Stimulated activated CD8-positive, alpha-beta memory T cell treated with anti-CD3 and anti-CD28 coated beads, Interleukin-4, amount 100 ng/mL, for 48 hours (primary cell): ENCODE measurements at regions not wholly inside any gene's neighbourhood (a gene's known extent, or its start where the extent isn't known, plus 50 kb on each side); places are given as distances from the start of the nearest gene placed in this dataset.

Experiments used
- DNase-seq: peaks from one replicate; pipeline ENCODE4 v3.0.0-alpha.2; 2020

- no peak for DNase-seq
Measured at GRCh38 chr4:111775556-111776297, 369.5 kb upstream of the FAM241A start.

DNA sequence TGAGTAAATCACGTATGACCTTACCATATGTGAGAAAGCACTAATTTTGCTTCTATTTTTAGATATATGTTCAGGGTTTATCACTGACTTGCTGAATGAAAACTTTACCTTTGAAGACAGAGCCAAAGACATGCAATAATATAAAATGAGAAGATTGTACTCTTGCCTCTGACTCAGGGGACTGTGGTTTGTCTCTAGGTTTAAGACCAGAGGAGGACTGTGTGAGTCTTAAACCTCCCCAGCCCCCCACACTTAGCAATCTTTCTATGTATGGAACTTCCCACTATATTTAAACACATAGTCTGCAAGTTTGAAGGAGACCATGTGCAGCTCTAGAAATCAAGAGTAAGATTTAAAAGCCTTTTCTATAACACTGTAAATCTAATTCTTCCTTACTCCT, 368.7 kb upstream of the FAM241A start:
- no peak for DNase-seq

- no peak for DNase-seq
Measured at GRCh38 chr4:111778543-111778942, 366.7 kb upstream of the FAM241A start.

GRCh38 chr4:111780965-111781364, 364.3 kb upstream of the FAM241A start:
- no peak for DNase-seq

DNA sequence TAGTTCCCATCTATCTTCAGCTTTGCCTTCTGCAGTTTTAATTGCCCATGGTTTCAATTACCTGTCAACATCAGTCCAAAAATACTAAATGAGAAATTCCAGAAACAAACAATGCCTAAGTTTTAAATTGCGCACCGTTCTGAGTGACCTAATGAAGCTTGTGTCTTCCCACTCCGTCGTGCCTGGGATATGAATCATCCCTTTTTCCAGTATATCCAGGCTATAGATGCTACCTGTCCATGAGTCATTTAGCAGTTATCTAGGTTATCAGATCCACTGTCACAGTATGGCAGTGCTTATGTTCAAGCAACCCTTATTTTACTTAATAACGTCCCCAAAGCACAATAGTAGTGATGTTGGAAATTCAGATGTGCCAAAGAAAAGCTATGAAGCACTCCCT, 363.6 kb upstream of the FAM241A start:
- no peak for DNase-seq

- no peak for DNase-seq
Measured at GRCh38 chr4:111788099-111788498, 357.2 kb upstream of the FAM241A start.

DNA sequence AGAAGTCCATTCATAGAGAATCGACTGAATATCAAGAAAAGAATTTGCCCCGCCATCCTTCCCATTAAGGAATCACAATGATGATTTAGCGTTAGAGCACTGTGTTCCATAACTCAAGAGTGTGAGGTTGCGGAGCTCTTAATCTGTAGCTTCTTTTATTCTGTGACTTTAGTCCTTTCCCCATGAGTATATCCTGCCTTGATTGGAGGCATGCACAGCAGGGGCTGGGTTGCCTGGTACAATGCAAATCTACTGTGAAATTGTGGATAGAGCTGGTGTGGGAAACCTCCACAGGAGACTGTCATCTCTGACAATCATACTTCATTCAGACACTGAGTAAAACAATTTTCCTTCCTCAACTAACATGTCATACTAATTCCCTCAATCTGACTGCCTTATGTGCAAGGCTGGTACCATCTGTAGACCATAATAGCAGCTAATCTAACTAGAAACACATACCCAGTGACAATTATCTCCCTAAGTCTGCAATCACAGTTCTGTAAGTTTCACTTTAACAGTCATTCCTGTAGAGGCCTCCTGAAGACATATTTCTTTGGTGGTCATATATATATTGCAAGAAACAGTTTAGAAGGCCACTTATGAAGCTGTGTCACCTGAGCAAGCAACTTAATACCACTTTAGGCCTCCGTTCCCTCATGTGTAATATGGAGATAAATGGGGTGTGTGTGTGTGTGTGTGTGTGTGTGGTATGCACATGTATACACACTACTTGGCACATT, 355.2 kb upstream of the FAM241A start:
- DNase-seq: no peak

DNA sequence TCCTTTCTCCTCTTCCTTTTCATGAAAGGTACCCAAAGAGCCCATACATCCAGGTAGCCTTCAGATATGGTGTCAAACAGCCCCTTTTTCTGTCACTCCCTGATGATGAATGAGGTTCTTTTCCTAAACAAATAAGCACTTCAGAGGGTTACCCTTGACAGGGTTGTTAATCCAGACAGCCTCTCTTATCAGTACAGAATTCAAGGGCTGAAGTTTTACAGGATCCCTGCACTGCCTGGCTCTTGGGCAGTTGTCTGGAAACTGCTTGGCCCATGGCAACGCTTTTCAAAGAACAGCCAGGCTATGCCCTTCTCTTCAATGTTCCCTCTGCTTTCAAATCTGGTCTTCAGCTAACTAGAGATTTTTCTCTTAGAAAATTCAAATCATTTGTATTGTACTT, 352.6 kb upstream of the FAM241A start:
- no peak for DNase-seq

GRCh38 chr4:111793433-111794091, 351.7 kb upstream of the FAM241A start:
- no peak for DNase-seq

- no peak for DNase-seq
Measured at GRCh38 chr4:111797455-111798163, 347.6 kb upstream of the FAM241A start.

GRCh38 chr4:111798840-111799239, 346.4 kb upstream of the FAM241A start:
- no peak for DNase-seq

GRCh38 chr4:111800551-111800950, 344.7 kb upstream of the FAM241A start:
- DNase-seq: no peak

- DNase-seq: no peak
Measured at GRCh38 chr4:111802191-111802590, 343.1 kb upstream of the FAM241A start.

GRCh38 chr4:111806331-111806730, 338.9 kb upstream of the FAM241A start:
- DNase-seq: no peak

DNA sequence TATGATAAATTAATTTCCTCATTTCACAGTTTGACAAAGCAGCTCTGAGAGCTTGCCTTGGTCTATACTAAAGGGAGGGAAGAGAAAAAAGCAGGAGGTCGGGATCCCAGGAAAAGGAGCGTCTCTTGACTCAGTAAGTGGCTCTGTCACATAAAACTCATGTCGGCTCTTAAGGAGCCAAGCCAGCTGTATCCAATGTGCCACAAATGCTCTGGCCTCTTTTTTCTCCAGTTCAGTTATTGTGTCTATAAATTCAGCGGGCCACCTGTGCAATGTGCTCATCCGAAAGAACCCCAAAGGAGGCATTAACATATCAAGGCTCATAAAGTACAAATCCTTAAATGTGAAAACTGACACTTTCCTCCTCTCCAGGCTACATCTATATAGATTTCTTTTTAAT, 337.7 kb upstream of the FAM241A start:
- no peak for DNase-seq

DNA sequence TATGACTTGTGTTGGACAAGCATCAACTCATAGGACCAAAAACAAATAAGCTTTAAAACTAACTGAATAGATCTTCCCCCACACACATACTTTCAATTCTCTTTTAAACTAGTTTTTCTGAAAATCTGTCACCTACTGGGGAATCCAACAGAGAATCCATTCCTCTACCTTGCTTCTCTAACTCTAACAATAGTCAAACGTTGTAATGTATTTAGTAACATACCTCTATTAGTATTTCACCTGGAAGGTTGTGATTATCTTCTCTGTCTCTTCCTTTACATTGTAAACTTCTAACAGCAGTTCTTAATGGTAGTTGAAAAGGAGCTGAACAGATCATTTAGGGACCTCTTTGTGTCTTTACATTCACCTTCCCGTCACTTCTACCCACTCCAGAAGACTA, 337.1 kb upstream of the FAM241A start:
- DNase-seq: no peak

DNA sequence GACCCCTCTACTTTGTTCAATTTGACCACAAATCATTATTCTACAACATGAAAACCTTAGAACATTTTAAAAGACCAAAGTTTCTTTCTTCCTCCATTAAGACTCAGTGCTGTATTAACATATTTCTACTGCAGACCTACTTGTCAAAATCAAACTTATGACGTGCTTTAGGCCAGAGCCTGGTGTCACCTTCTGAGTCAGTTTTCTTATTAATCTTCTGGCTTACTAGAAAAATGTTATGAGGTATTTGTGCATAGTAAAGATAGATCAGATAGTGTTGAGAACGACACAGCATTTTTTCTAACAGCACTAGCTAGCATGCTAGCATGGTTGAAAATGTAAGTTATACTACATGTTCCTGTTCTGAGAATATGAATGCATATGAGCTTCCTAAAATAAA, 333.6 kb upstream of the FAM241A start:
- no peak for DNase-seq

DNA sequence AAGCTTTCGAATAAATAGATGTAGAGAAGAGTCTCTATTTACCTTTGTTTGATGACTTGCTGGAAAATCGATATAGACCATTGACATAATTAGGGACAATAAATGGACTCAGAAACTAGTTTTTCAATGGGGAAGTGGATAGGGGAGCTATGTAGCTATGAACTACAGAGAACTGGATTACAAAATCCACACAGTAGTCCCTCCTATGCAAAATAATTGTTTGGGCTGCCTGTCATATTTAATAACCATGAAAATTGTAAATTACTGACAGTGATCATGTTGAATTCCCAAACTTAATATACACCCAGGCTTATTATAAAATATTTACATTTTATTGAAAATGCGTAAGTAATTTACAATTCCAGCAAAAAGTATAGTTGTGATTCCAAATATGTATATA, 333.1 kb upstream of the FAM241A start:
- no peak for DNase-seq

- DNase-seq: no peak
Measured at GRCh38 chr4:111812760-111813159, 332.5 kb upstream of the FAM241A start.

DNA sequence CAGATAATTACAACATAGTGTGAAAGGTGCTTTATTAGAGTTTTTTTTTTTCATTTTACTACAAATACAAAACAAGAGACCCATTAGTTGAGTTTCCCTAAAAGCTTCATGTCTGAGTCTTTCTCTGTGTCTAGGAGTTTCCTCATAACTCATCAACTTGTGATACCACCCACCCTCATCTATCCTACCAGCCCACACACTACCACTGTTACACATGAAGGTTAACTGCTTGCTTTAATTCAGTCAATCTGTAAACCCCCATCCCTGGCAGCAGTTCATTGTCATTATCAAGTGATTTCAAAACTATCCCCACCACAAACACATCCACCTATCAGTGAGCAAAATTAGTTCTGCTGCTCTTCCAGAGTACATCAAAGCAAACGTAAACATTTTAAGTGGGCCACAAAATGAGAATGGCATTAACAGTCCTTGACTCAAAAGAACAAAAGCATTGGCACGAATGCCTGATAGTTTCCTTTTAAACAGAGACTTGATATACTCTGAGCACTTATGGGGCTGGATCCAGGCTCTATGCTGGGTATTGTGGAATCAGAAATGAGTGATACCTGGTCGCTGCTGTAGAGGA, 331.6 kb upstream of the FAM241A start:
- DNase-seq: no peak

GRCh38 chr4:111814961-111815360, 330.3 kb upstream of the FAM241A start:
- no peak for DNase-seq

GRCh38 chr4:111821342-111821741, 323.9 kb upstream of the FAM241A start:
- DNase-seq: no peak

- DNase-seq: no peak
Measured at GRCh38 chr4:111836601-111837000, 308.7 kb upstream of the FAM241A start.
